Stimulated activated CD4-positive, alpha-beta T cell treated with anti-CD3 and anti-CD28 coated beads, Interleukin-4, amount 100 ng/mL, for 24 hours (primary cell): ENCODE measurements at regions not wholly inside any gene's neighbourhood (a gene's known extent, or its start where the extent isn't known, plus 50 kb on each side); places are given as distances from the start of the nearest gene placed in this dataset.

Experiments used
- DNase-seq: peaks from one replicate; pipeline ENCODE4 v3.0.0-alpha.2; 2020

DNA sequence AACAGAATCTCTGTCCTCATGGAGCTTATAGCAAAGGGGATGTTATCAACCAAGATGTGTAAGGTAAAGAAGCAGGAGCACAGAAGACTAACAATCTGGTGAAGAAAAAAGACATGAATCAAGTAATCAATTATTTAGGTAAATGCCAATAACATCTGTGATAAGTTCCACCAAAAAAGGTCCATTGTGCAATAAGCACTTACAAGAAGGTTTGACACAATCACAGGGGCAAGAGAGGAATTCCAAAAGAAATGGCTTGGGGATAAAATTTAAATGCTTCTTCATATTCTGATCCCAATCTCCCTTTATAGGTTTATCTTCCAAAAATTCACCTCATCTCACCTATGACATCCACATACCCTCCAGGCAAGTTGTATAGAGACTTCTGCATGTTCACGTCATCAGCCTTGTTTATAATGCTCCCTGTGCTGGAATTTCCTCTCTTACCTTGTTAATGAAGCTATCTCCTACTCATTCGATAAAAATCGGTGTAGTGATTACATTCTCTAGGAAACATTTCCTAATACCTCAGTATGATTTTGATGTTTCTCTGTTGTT is 53.6 kb upstream of the DPT start:
- DNase-seq: no peak

- DNase-seq: no peak
These were observed 54.6 kb upstream of the DPT start for GRCh38 chr1:168783458-168784210.

GRCh38 chr1:168786476-168787330 is 57.7 kb upstream of the DPT start:
- DNase-seq: no peak

DNA sequence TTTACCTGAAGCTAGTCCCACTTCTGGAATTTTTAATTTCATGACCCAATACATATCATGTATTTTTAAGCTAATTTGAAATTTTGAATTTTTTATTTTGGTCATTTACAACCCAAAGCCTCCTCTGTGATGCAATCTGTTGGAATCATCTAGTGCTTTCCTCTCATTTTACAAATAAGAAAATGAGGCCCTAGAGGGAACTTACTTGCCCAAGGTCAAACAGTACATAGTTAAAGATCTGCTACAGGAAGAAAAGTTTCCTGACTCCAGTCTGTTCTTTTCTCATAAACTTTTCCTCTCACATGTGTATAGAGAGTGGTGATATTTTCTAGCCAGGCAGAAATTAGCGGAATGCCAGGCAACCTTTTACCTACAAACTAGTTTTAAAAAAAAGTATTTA is 59.3 kb upstream of the DPT start:
- no peak for DNase-seq

- DNase-seq: no peak
These were observed 60.5 kb upstream of the DPT start for GRCh38 chr1:168789501-168789900.

DNA sequence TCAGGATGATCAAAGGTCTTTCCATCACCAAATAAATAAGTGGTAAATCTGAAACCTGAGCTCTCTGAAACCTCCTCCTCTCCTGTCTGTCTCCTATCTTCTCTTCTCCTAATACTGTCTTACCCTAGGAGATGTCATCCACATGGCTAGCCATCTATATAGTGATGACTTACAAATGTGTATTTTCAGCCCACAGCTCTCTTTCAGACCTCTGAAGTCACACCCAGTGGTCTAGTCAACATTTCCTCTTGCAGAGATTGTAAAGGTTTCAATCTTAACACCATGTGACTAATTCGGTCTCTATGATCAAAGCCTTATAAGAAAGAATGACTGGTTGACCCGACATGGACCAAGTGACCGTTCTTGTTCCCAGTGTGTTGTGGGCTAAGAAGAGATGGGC is 63.1 kb upstream of the DPT start:
- DNase-seq: no peak

DNA sequence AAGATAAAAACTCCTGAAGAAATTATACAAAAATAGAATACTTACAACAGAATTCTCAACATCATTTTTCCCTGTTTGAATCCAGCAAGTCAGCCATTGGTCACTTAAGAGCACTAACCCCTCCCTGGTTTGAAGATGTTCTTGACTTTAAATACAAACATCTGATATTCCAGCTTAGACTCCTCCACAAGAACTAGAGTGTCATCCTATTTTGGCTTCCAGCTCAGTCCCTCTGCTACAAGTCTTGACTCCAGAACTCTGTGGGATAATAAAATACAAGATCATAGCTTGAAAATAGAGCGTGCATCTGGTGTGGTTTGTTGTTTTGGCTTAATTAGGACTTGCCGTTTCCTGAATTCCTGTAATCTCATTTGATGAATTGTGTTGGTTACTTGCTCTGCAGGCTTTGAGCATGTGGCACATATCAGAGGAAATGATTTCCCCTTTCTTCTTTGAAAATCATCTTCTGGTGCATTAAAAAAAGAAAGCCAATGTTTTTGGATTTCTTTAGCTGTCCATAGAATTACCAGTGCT is 63.7 kb upstream of the DPT start:
- no peak for DNase-seq

GRCh38 chr1:168794057-168794456 is 65.1 kb upstream of the DPT start:
- no peak for DNase-seq

- DNase-seq: no peak
These were observed 66.7 kb upstream of the DPT start for GRCh38 chr1:168795681-168796080.

GRCh38 chr1:168799927-168800605 is 71.1 kb upstream of the DPT start:
- DNase-seq: no peak

GRCh38 chr1:168801032-168801745 is 72.2 kb upstream of the DPT start:
- no peak for DNase-seq

- no peak for DNase-seq
These were observed 75.0 kb upstream of the DPT start for GRCh38 chr1:168803806-168804510.

GRCh38 chr1:168806952-168807351 is 77.9 kb upstream of the DPT start:
- no peak for DNase-seq

- DNase-seq: no peak
These were observed 82.2 kb upstream of the DPT start for GRCh38 chr1:168811176-168811575.

- DNase-seq: no peak
These were observed 90.7 kb upstream of the DPT start for GRCh38 chr1:168819668-168820067.

DNA sequence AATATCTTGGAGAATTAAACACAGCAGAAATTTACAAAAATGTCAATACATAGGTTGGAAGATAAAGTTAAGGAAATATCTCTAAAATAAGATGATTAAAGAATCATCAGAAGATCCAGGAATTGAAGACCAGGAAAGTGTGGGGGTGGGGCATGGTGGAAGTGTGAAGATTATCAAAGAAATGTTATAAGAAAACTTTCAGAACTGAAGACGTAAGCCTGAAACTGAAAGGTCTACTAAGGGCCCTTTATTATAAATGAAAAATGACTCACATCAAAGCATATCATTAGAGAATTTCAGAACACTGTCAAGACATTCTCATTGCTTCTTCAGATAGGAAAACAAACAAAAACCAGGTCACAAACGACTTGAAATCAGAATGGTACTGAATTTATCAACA is 92.4 kb upstream of the DPT start:
- peak; percentile 55 for DNase-seq

- DNase-seq: no peak
These were observed 93.9 kb upstream of the DPT start for GRCh38 chr1:168822911-168823310.

- DNase-seq: no peak
These were observed 95.0 kb upstream of the DPT start for GRCh38 chr1:168823988-168824387.

DNA sequence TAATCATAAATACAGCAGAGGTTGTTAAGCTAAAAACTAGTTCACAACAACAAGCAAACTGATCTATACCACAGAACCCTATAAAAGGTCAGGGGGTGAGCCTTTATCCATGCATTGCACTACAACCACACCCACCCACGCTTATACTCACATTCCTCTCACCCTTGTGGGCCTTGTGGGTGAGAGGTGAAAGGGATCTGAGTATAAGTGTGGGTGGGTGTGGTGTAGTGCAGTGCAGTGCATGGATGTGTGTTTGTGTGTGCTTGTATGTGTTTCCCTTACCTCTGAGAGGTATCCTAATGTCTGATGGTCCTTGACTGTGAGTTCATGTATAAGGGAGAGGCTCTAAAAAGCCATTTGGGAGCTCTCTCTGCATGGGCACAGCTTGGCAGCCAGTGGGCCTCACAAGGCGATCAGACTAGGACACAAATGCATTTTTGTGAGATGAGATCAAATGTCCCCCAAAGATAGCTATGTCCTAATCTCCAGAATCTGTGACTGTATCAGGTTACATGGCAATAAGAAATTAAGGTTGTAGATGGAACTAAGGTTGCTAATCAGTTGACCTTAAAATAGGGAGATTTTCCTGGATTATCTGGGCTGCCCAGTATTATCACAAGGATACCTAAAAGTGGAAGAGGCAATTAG is 95.5 kb upstream of the DPT start:
- no peak for DNase-seq

- no peak for DNase-seq
These were observed 96.1 kb upstream of the DPT start for GRCh38 chr1:168825129-168825528.

GRCh38 chr1:168825820-168826219 is 96.8 kb upstream of the DPT start:
- DNase-seq: no peak
